HUDEP-2 (cell line): ENCODE measurements at regions not wholly inside any gene's neighbourhood (a gene's known extent, or its start where the extent isn't known, plus 50 kb on each side); places are given as distances from the start of the nearest gene placed in this dataset.
"Not testable (repeated sequence)": the region's sequence is repeated elsewhere in the genome, so short reads cannot be mapped to it uniquely, and the experiment has no call there.

Source experiments
- DNase-seq, 76 experiments: peaks; one replicate each; lab custom pipeline; 2025; ENCODE audit not compliant: unreplicated experiment in 76 of 76; lab: John Stamatoyannopoulos, UW

- no peak for DNase-seq
Observed at GRCh38 chr11:69869311-69869939, 50.2 kb upstream of the FGF3 start.

GRCh38 chr11:69870766-69871165 lies 51.5 kb upstream of the FGF3 start:
- DNase-seq: no peak

GRCh38 chr11:69873166-69874077 lies 54.2 kb upstream of the FGF3 start:
- DNase-seq: no peak

- DNase-seq: no peak
Observed at GRCh38 chr11:69874178-69874983, 55.2 kb upstream of the FGF3 start.

- DNase-seq: no peak
Observed at GRCh38 chr11:69874984-69875624, 55.9 kb upstream of the FGF3 start.

- no peak for DNase-seq
Observed at GRCh38 chr11:69876013-69876412, 56.8 kb upstream of the FGF3 start.

GRCh38 chr11:69877235-69877634 lies 58.0 kb upstream of the FGF3 start:
- no peak for DNase-seq

GRCh38 chr11:69877704-69878103 lies 58.5 kb upstream of the FGF3 start:
- not testable (repeated sequence) for DNase-seq

- no peak for DNase-seq
Observed at GRCh38 chr11:69878144-69878883, 59.1 kb upstream of the FGF3 start.

GRCh38 chr11:69878927-69879728 lies 59.9 kb upstream of the FGF3 start:
- DNase-seq: no peak

- DNase-seq: no peak
Observed at GRCh38 chr11:69879729-69880005, 60.5 kb upstream of the FGF3 start.

GRCh38 chr11:69880041-69880825 lies 61.0 kb upstream of the FGF3 start:
- no peak for DNase-seq

- no peak for DNase-seq
Observed at GRCh38 chr11:69880826-69881445, 61.7 kb upstream of the FGF3 start.

GRCh38 chr11:69881467-69882269 lies 62.5 kb upstream of the FGF3 start:
- DNase-seq: no peak

GRCh38 chr11:69882270-69882608 lies 63.0 kb upstream of the FGF3 start:
- no peak for DNase-seq

- DNase-seq: no peak
Observed at GRCh38 chr11:69883292-69884255, 64.4 kb upstream of the FGF3 start.

- DNase-seq: no peak
Observed at GRCh38 chr11:69884286-69884685, 65.1 kb upstream of the FGF3 start.
